Small intestine (tissue), 7 donors: ENCODE measurements at regions not wholly inside any gene's neighbourhood (a gene's known extent, or its start where the extent isn't known, plus 50 kb on each side); places are given as distances from the start of the nearest gene placed in this dataset.
A peak's percentile ranks its signal among the peaks of the same experiment; 100 is the strongest.

Experiments
- DNase-seq, 2 donors: peaks; one replicate each; pipeline versions ENCODE4 v3.0.0 to v3.0.0-alpha.2; 2013
- FAIRE-seq: peaks from 2 replicates; lab custom pipeline; 2012; peaks lifted over from hg19 to GRCh38; lab: Jason Lieb, UNC
- H3K27ac ChIP-seq, 3 donors: one replicate each; pipeline ENCODE4 v1.5.1; 2013; ENCODE audit warnings: low read length in 2 of 3, mild to moderate bottlenecking in 2 of 3, control low read depth in 1 of 3, inconsistent platforms in 1 of 3, low read depth in 1 of 3, moderate library complexity in 1 of 3
- H3K27me3 ChIP-seq, 3 donors: one replicate each; pipeline ENCODE4 v1.6.1; 2013; ENCODE audit warnings: low read length in 3 of 3, inconsistent platforms in 1 of 3; ENCODE audit not compliant: control insufficient read depth in 3 of 3, insufficient read depth in 3 of 3
- H3K36me3 ChIP-seq, 3 donors: one replicate each; pipeline ENCODE4 v1.6.1; 2013; ENCODE audit warnings: low read length in 3 of 3, inconsistent platforms in 1 of 3, low read depth in 1 of 3, mild to moderate bottlenecking in 1 of 3, moderate library complexity in 1 of 3; ENCODE audit not compliant: control insufficient read depth in 3 of 3, insufficient read depth in 2 of 3
- H3K4me1 ChIP-seq, 3 donors: one replicate each; pipeline ENCODE4 v1.6.1; 2013; ENCODE audit warnings: low read length in 2 of 3, inconsistent platforms in 1 of 3, low read depth in 1 of 3, mild to moderate bottlenecking in 1 of 3, moderate library complexity in 1 of 3; ENCODE audit not compliant: control insufficient read depth in 3 of 3, insufficient read depth in 2 of 3
- H3K4me3 ChIP-seq, 3 donors: one replicate each; pipeline ENCODE4 v1.5.1; 2013; ENCODE audit warnings: low read length in 3 of 3, control low read depth in 1 of 3, inconsistent platforms in 1 of 3, low read depth in 1 of 3, mild to moderate bottlenecking in 1 of 3, moderate library complexity in 1 of 3
- H3K9me3 ChIP-seq, 2 donors: one replicate each; pipeline ENCODE4 v1.6.1; 2013; ENCODE audit warnings: low read depth in 1 of 2, low read length in 1 of 2; ENCODE audit not compliant: control insufficient read depth in 2 of 2, insufficient read depth in 1 of 2
- WGBS, 3 donors: extraction: QIAGEN DNeasy Blood & Tissue Kit; methylation state at CpG; one replicate each; pipeline ENCODE4 v1.1.7; 2013; 5-methylcytosine and 5-hydroxymethylcytosine counted together
- donor health status: healthy with polysubstance abuse.
- donor health status: control.
- donor health status: control.
- donor health status: Bipolar disorder and iron deficiency.
- donor health status: healthy.

DNA sequence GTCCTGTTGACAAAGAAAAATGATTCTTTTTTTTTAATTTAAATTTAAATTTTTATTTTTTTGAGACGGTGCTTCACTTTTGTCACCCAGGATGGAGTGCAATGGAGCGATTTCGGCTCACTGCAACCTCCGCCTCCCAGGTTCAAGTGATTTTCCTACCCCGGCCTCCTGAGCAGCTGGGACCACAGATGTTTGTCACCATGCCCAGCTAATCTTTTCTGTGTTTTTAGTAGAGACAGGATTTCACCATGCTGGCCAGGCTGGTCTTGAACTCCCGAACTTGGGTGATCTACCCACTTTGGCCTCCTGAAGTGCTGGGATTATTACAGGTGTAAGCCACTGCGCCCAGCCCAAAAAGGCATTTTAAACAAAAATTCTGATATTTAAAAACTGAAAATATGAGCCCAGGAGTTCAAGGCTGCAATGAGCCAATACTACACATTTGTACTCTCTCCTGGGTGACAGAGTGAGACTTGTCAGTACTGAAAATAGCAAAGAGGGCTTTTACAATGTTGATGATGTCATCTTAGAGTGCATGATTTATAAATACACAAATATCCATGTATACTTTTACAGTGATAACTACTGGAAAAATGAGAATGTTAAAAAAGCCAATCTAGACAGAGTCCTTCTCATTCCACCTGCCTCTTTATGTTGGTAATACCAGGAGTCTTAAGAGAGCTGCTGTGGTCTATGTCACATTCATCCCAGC is 56.0 kb upstream of the STUM start:
- Histone ChIP-seq H3K36me3 (no peaks in the 10 kb centered on the region), H3K4me1 (peaks cover 0 to 19% (median 0%) of the 10 kb centered on the region in 3 donors), H3K27me3 (peaks cover 0 to 9% (median 0%) of the 10 kb centered on the region in 3 donors), H3K4me3 (no peak overlapping the region), H3K27ac (no peak overlapping the region), H3K9me3 (no peaks in the 10 kb centered on the region)
- WGBS, 3 donors: 93 to 96% (median 93%) methylated on average over 7 of the region's 7 CpGs
- no peak for FAIRE-seq
- DNase-seq: no peak

DNA sequence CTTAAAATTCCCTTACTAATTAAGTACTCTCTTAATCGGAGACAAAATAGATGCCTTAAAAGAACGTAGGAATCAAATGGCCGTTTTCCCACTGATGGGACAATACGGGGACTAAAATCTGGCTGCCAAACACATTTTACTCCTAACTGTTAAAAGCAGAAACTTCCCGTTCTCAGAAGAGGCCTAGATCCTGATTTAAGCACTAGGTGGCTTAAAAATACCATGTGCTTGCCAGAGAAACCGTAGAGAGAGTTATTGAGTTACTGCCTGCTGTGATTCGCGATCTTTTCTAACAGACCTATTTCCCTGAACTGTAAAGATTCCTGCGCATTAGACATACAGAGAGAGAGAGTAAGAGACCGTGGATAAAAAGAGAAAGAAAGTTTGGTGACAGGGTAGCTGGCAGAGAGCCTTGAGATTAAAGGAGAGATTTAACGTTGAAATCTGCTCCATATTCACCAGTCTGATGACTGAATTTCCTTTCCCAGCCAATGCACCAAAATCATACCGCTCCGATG is 54.4 kb upstream of the STUM start:
- Histone ChIP-seq H3K4me3 (no peak overlapping the region), H3K4me1 (peaks cover 0 to 12% (median 0%) of the 10 kb centered on the region in 3 donors), H3K9me3 (no peaks in the 10 kb centered on the region), H3K27ac (no peak overlapping the region), H3K27me3 (peaks cover 0 to 10% (median 0%) of the 10 kb centered on the region in 3 donors), H3K36me3 (no peaks in the 10 kb centered on the region)
- FAIRE-seq: no peak
- 82 to 87% (median 86%) methylated on average over 13 of the region's 13 CpGs for WGBS, 3 donors
- no peak for DNase-seq

DNA sequence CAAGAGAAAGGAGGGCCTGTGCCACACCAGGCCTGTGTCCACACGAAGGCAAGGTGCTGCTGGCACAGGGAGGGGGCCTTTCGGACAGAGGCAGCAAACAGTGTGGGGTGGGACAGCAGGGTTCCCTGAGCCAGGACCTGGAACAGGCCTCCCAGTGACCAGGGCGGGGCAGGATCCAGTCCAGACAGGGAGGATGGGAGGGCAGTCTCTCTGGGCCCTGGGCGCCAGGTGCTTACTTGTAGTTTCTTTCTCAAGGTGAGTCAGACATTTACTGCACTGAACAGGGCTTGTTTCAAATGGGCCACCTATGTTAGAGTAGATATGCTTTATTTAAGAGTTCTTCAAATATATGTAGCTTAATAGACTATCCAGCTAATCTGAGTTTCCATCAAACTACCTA is 52.8 kb upstream of the STUM start:
- H3K27me3 ChIP-seq: peaks cover 0 to 8% (median 0%) of the 10 kb centered on the region in 3 donors
- no peak overlapping the region for H3K27ac ChIP-seq
- DNase-seq (peak; percentile 39 to 58), FAIRE-seq (no peak)
- 42 to 72% (median 43%) methylated on average over 4 of the region's 4 CpGs for WGBS, 3 donors
- no peak overlapping the region for H3K4me3 ChIP-seq
- no peaks in the 10 kb centered on the region for H3K36me3 ChIP-seq
- no peaks in the 10 kb centered on the region for H3K9me3 ChIP-seq
- H3K4me1 ChIP-seq: peaks cover 0 to 12% (median 0%) of the 10 kb centered on the region in 3 donors

DNA sequence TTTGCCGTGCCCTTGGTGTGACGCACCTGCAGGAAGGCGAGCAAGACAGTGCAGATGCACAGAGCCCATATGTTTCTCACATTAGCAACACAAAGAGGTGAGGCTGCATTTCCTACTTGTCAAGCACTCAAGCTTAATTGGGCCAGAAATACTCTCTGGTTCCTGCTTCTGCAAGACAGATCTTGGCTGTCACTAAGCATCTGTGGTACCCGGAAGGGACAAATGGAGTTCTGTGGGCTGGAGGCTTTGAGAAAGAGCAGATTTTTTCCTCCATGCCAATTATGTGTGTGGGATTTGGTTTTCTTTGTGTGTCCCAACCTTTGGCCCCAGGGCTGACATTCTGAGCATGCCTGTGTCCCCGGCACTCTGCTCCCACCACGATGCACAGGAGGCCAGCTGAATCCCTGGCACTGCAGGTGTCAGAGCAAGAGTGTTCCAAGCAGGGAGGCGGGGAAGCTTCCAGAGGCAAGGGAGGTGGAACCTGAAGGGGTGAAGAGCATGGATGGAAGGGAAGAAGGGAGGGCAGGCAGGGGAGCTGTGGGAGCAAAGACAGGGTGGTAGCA is 52.0 kb upstream of the STUM start:
- no peaks in the 10 kb centered on the region for H3K9me3 ChIP-seq
- no peak for FAIRE-seq
- H3K36me3 ChIP-seq: no peaks in the 10 kb centered on the region
- H3K27me3 ChIP-seq: peaks cover 0 to 6% (median 0%) of the 10 kb centered on the region in 3 donors
- no peak for DNase-seq
- H3K4me3 ChIP-seq: no peak overlapping the region
- 66 to 76% (median 67%) methylated on average over 7 of the region's 7 CpGs for WGBS, 3 donors
- H3K27ac ChIP-seq: no peak overlapping the region
- peaks cover 0 to 12% (median 0%) of the 10 kb centered on the region in 3 donors for H3K4me1 ChIP-seq

DNA sequence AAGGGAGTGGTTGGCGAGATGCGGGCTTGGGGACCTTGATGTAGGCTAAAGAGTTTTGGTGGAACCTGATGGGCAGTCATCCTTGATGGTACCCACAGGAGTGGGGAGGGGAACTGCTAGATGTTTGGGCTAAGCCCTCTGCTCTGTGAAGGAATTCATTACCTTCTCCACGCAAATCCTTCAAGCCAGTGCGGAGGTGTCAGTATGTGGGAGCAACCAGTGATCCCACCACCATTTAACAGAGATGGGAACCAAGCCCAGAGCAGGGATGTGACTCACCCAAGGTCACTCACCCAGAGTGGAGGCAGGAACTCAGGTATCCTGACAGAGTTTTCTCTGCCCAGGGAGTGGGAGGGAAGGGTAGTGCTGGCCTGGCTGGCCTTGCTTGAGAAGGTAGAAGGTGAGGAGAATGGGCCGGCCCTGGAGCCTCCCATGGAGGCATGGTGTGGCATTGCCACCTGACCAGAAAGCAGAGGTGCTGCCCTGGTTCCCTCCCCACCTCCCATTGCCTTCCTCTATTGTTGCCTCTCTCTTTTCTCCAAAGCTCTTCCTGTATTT is 51.2 kb upstream of the STUM start:
- no peak overlapping the region for H3K4me3 ChIP-seq
- no peak for FAIRE-seq
- no peaks in the 10 kb centered on the region for H3K36me3 ChIP-seq
- no peak for DNase-seq
- peaks cover 0 to 6% (median 0%) of the 10 kb centered on the region in 3 donors for H3K27me3 ChIP-seq
- H3K4me1 ChIP-seq: peaks cover 0 to 12% (median 0%) of the 10 kb centered on the region in 3 donors
- WGBS, 3 donors: 96 to 100% (median 98%) methylated on average over 5 of the region's 5 CpGs
- H3K9me3 ChIP-seq: no peaks in the 10 kb centered on the region
- H3K27ac ChIP-seq: no peak overlapping the region

DNA sequence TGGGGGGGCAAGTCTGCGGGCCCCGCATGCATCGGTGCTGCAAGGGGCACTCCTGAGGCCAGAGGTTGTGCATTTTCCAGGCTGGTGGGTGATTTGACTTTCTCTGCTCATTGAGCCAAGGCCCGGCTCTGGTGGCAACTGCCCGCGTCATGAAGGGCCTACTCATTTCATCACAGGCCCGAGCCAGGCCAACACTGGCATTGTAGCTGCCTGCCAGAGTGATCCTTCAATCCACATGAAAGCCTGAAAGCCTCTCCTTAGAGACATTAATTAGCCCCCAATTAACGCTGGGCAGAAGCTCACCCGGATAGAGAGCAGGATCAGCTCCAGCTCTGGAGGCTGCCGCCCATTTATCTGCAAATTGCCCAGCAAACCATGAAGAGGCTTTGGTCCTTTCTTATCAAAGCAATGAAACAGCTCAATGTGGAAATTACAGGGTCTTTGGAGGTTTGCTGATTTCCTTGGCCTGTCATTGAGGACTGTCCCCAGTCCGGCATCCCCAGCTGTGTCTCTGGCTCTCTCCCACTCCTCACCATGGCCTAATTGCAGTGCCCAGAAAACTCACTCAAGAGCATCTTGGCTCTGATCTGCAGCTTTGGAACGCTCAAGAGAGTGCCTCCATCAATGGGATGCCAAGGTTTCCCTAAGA is 50.4 kb upstream of the STUM start:
- no peak for FAIRE-seq
- no peak overlapping the region for H3K27ac ChIP-seq
- no peak for DNase-seq
- peaks cover 0 to 6% (median 0%) of the 10 kb centered on the region in 3 donors for H3K27me3 ChIP-seq
- H3K4me1 ChIP-seq: peaks cover 0 to 12% (median 0%) of the 10 kb centered on the region in 3 donors
- H3K36me3 ChIP-seq: no peaks in the 10 kb centered on the region
- H3K4me3 ChIP-seq: no peak overlapping the region
- WGBS, 3 donors: 91 to 98% (median 98%) methylated on average over 12 of the region's 12 CpGs
- no peaks in the 10 kb centered on the region for H3K9me3 ChIP-seq

DNA sequence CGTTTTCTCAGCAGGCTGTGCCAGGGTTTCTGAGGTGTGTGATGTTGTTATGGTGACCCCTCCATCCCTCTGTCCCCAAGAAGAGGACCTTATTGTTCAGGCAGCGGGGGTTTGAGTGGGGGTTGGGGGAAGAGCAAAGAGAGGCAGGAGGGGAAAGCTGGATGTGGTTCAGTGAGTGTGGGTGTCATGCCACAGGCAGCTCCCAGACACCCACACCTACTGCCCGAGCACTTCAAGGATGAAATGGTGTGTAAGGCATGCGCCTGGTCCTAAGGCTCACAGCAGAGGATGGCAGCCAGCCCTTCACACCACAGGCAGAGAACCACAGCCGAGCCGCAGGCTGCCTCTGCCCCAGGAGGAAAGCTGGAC is 49.9 kb upstream of the STUM start:
- peaks cover 0 to 12% (median 0%) of the 10 kb centered on the region in 3 donors for H3K4me1 ChIP-seq
- 83 to 88% (median 85%) methylated on average over 6 of the region's 6 CpGs for WGBS, 3 donors
- no peak for DNase-seq
- no peak overlapping the region for H3K27ac ChIP-seq
- H3K9me3 ChIP-seq: no peaks in the 10 kb centered on the region
- no peaks in the 10 kb centered on the region for H3K36me3 ChIP-seq
- H3K4me3 ChIP-seq: no peak overlapping the region
- no peak for FAIRE-seq
- peaks cover 0 to 6% (median 0%) of the 10 kb centered on the region in 3 donors for H3K27me3 ChIP-seq
